ENCODE measurements at regions not wholly inside any gene's neighbourhood (a gene's known extent, or its start where the extent isn't known, plus 50 kb on each side); places are given as distances from the start of the nearest gene placed in this dataset.

DNA sequence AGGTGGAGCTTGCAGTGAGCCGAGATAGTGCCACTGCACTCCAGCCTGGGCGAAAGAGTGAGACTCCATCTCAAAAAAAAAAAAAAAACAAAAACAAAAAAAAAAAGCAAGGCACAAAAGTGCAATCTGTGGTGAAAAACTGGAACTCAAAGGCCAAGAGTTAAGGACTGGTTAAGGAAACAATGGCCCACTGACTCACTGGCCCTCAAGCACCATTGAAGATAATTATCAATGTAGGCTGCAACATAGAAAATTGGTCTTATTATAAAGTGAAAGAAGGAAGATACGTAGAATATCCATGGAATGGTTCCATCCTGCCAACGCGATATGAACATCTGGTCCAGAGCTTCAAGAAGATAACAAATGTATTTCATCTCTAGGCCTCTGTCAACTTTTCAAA lies 444.2 kb downstream of the SOX9 start:
- no peak for DNase-seq (ENCODE audit: low spot score)
- TF ChIP-seq, protein P1, sequence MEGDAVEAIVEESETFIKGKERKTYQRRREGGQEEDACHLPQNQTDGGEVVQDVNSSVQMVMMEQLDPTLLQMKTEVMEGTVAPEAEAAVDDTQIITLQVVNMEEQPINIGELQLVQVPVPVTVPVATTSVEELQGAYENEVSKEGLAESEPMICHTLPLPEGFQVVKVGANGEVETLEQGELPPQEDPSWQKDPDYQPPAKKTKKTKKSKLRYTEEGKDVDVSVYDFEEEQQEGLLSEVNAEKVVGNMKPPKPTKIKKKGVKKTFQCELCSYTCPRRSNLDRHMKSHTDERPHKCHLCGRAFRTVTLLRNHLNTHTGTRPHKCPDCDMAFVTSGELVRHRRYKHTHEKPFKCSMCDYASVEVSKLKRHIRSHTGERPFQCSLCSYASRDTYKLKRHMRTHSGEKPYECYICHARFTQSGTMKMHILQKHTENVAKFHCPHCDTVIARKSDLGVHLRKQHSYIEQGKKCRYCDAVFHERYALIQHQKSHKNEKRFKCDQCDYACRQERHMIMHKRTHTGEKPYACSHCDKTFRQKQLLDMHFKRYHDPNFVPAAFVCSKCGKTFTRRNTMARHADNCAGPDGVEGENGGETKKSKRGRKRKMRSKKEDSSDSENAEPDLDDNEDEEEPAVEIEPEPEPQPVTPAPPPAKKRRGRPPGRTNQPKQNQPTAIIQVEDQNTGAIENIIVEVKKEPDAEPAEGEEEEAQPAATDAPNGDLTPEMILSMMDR (IDR thresholded peaks at IDR 0.05) = no peak
- ATAC-seq (ENCODE audit: low FRiP score) = no peak

DNA sequence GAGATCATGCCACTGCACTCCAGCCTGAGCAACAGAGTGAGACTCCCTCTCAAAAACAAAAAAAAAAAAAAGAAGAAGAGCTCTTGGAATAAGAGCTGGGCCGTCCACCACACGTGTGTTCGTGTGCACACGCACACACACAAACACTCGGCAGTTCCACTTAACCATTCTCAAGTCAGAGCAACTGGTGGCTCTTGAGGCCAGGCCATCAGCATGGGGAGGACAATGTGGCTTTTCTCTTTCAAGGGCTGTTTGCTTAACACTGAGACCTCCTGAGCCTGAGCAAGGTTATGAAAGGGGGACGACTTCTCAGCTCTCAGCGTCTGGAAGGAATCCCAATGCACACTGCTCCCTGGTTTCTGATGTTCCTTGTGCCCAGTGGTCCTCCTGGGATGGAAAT lies 444.9 kb downstream of the SOX9 start:
- ATAC-seq (ENCODE audit: low FRiP score) (no peak), DNase-seq (ENCODE audit: low spot score) (no peak)
- TF ChIP-seq, protein P1 (IDR thresholded peaks at IDR 0.05) = no peak

DNA sequence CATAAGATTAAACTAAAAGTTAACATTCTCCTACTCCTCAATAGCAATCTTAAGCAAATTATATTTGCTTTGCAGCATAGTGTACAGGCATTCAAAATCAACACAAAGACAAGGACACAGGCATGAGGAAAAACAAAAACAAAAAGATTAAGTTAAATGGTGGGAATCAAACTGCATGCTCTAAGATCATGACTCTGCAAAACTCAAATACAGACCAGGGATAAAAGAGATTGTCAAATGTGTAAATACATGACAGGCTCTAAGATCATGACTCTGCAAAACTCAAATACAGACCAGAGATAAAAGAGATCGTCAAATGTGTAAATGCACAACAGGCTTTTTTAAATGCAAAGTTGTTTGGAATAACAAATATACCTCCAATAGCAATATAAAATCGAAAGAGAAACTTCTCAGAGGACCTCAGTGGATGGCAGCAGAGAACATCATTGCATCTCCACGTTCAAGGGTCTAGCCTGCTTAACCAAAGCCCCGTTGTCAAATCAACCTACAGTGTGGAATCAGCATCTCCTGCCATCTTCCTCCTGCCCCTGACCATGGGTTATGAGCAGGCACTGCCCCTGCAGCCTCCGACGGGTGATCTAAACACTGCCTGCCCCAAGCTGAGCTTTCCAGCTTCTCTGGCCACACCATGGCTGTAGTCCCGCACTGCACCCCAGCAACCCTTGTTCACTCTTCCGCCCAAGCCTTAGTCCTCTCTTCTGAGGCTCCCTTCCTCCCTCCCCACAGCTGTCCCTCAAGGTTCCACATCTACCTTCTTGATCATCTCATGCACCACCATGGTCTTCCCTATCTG lies 446.1 kb downstream of the SOX9 start:
- DNase-seq (ENCODE audit: low spot score) = no peak
- TF ChIP-seq, protein P1 (IDR thresholded peaks at IDR 0.05) = no peak
- ATAC-seq (ENCODE audit: low FRiP score) = no peak

DNA sequence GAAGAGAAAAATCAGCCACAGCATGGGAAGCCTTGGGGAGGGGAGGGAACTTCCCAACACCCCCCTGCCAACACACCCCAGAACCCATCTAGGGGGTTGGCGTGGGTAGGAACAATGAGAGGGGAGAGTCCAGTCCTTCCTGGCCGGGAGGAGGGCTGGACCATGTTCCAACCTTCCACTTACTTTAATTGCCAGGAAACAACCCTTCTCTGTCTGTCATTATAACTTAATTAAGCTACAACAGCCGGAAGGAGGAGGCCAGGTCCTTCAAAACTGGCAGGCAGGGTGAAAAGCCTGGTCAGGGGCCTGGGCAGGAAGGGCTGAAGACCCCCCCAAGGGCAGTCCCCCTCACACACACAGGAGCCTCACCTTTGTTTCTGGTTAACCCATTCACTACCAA lies 447.0 kb downstream of the SOX9 start:
- no peak for DNase-seq (ENCODE audit: low spot score)
- ATAC-seq (ENCODE audit: low FRiP score) = no peak
- TF ChIP-seq, protein P1 (IDR thresholded peaks at IDR 0.05) = no peak

DNA sequence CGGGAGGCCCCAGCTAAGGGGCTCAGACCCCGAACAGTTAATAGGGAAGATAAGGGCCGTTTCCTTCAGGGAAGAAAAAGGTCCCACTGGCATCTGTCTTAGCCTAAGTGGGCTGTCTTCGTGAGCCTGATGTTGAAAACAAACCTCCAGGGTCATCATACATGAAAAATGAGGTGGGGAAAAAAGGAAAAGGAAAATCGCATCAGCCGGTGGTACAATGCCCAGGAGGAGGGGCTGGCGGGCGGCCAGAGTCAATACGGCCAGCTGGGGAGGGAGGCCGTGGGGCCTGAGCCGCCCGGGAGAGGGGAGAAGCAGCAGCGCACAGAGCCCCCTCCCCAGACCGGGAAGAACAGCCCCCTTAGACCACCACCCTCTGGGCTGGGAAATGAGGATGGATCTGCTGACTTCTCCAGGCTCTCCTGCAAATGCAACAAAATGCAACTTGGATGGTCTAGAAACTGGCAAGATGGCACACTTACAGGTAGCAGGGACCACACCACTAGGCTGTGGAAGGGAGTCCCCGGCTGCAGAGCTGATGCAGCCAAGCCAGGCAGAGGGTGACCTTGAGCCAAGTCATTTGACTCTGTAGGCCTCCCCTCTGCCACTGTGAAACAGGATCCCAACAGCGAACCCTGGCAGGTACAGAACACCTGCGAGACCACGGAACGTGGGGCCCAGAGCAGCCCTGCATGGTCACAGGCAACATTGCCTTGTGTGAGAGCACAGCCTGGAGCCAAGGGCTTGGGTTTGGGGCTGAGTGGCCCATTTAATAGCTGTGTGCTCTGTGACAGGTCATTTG lies 448.5 kb downstream of the SOX9 start:
- ATAC-seq (ENCODE audit: low FRiP score) (no peak), DNase-seq (ENCODE audit: low spot score) (no peak)
- TF ChIP-seq, protein P1 (IDR thresholded peaks at IDR 0.05) = no peak

DNA sequence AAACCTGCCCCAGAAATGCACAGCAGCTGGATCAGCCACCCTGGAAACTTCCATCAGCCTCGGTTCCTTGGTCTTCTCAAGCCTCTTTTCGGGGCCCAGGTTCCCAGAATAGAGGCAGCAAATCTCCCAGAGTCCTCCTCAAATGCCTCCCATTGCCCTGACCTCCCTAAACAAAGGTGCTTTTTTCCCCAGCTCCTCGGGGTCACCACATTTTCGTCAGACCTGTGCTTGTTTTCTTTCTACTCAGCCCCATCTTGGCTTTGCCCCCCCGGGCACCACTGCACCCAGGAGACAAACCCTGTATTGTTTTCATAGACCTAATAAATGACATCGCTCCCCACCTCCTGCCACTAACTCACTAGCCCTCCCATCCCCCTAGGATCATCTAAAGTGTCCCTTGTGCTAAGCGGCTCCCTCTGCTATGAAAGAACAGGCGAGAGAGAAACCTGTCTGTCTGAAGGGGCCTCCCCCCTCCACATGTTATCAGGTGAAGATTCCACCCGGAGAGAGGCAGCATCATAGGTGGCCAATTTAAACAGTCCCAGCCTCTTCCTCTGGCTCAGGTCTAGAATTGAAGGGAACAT lies 451.1 kb downstream of the SOX9 start:
- no peak for ATAC-seq (ENCODE audit: low FRiP score)
- no peak for DNase-seq (ENCODE audit: low spot score)
- TF ChIP-seq, protein P1 (IDR thresholded peaks at IDR 0.05) = no peak
